ENCODE measurements at regions not wholly inside any gene's neighbourhood (a gene's known extent, or its start where the extent isn't known, plus 50 kb on each side); places are given as distances from the start of the nearest gene placed in this dataset.

DNA sequence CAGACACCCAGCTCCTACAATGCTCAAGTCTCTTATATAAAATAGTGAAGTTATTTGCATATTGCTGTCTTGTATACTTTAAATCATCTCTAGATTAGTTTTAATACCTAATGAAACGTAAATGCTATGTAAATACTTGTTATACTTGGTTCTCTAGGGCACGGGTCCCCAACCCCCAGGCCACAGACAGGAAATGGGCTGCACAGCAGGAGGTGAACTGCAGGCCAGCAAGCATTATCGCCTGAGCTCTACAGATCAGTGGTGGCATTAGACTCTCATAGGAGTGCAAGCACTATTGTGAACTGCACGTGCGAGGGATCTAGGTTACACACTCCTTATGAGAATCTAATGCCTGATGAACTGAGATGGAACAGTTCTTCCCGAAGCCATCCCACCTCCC is 395.9 kb upstream of the EMCN start:
- TF ChIP-seq POLR2A (IDR thresholded peaks at IDR 0.05; ENCODE audit: low read length) (no peak), GATA1 (IDR thresholded peaks at IDR 0.05; ENCODE audit: low read depth, low read length) (no peak)

All from erythroblast (primary cell).